ENCODE measurements at regions not wholly inside any gene's neighbourhood (a gene's known extent, or its start where the extent isn't known, plus 50 kb on each side); places are given as distances from the start of the nearest gene placed in this dataset.
A peak's percentile ranks its signal among the peaks of the same experiment; 100 is the strongest.

GRCh38 chr22:27412866-27413445 is 388.6 kb downstream of the MN1 start (continued):
- no peak for TF ChIP-seq ESRRG (CRISPR knock-in tag; IDR thresholded peaks at IDR 0.05)
- TF ChIP-seq, protein P1, sequence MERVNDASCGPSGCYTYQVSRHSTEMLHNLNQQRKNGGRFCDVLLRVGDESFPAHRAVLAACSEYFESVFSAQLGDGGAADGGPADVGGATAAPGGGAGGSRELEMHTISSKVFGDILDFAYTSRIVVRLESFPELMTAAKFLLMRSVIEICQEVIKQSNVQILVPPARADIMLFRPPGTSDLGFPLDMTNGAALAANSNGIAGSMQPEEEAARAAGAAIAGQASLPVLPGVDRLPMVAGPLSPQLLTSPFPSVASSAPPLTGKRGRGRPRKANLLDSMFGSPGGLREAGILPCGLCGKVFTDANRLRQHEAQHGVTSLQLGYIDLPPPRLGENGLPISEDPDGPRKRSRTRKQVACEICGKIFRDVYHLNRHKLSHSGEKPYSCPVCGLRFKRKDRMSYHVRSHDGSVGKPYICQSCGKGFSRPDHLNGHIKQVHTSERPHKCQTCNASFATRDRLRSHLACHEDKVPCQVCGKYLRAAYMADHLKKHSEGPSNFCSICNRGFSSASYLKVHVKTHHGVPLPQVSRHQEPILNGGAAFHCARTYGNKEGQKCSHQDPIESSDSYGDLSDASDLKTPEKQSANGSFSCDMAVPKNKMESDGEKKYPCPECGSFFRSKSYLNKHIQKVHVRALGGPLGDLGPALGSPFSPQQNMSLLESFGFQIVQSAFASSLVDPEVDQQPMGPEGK (CRISPR knock-in tag; IDR thresholded peaks at IDR 0.05; ENCODE audit: borderline replicate concordance), result no peak
- no peak for TF ChIP-seq ZC3H10 (CRISPR knock-in tag; IDR thresholded peaks at IDR 0.05)
- TF ChIP-seq ARNTL (CRISPR knock-in tag; IDR thresholded peaks at IDR 0.05; ENCODE audit: borderline replicate concordance, low read depth), result no peak

DNA sequence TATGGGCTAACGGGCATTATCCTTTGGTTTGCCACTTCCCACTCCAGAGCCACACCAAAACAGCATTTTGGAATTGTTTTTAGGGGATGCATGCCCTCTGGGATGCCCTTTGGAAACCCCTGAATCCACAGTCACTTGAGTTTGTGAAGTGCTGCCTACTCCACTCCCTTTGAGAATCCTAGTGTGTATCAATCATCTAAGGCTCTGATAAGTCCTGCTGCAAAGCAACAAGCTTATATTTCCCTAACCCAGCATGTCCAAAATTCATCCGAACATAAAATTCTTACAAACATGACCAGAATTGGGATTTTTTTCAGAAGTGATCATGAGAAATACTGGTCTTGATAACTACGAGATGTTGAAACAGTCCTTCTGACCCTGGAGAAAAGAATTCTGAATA is 387.9 kb downstream of the MN1 start:
- no peak for ATAC-seq
- TF ChIP-seq ISL1 (CRISPR knock-in tag; IDR thresholded peaks at IDR 0.05), result no peak
- TF ChIP-seq SNAI2 (CRISPR knock-in tag; IDR thresholded peaks at IDR 0.05), result no peak
- no peak for TF ChIP-seq ESRRG (CRISPR knock-in tag; IDR thresholded peaks at IDR 0.05)
- TF ChIP-seq OSR1 (CRISPR knock-in tag; IDR thresholded peaks at IDR 0.05), result no peak
- TF ChIP-seq TOX (CRISPR knock-in tag; IDR thresholded peaks at IDR 0.05; ENCODE audit: borderline replicate concordance), result no peak

GRCh38 chr22:27416511-27417420 is 384.8 kb downstream of the MN1 start:
- TF ChIP-seq ISL1 (CRISPR knock-in tag; IDR thresholded peaks at IDR 0.05), result 0 out of 2 replicates have a peak, but pooled peaks have one; percentile 11
- TF ChIP-seq ZFP3 (CRISPR knock-in tag; IDR thresholded peaks at IDR 0.05), result peak; percentile 93
- no peak for TF ChIP-seq ZFP30 (CRISPR knock-in tag; IDR thresholded peaks at IDR 0.05)
- peak; percentile 62 for ATAC-seq

GRCh38 chr22:27417421-27417814 is 384.1 kb downstream of the MN1 start:
- no peak for ATAC-seq
- TF ChIP-seq, protein P2, sequence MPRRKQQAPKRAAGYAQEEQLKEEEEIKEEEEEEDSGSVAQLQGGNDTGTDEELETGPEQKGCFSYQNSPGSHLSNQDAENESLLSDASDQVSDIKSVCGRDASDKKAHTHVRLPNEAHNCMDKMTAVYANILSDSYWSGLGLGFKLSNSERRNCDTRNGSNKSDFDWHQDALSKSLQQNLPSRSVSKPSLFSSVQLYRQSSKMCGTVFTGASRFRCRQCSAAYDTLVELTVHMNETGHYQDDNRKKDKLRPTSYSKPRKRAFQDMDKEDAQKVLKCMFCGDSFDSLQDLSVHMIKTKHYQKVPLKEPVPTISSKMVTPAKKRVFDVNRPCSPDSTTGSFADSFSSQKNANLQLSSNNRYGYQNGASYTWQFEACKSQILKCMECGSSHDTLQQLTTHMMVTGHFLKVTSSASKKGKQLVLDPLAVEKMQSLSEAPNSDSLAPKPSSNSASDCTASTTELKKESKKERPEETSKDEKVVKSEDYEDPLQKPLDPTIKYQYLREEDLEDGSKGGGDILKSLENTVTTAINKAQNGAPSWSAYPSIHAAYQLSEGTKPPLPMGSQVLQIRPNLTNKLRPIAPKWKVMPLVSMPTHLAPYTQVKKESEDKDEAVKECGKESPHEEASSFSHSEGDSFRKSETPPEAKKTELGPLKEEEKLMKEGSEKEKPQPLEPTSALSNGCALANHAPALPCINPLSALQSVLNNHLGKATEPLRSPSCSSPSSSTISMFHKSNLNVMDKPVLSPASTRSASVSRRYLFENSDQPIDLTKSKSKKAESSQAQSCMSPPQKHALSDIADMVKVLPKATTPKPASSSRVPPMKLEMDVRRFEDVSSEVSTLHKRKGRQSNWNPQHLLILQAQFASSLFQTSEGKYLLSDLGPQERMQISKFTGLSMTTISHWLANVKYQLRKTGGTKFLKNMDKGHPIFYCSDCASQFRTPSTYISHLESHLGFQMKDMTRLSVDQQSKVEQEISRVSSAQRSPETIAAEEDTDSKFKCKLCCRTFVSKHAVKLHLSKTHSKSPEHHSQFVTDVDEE (CRISPR knock-in tag; IDR thresholded peaks at IDR 0.05), result no peak
- no peak for TF ChIP-seq CSRNP3 (CRISPR knock-in tag; IDR thresholded peaks at IDR 0.05)
- no peak for TF ChIP-seq ARNTL (CRISPR knock-in tag; IDR thresholded peaks at IDR 0.05; ENCODE audit: borderline replicate concordance, low read depth)
- TF ChIP-seq, protein P3, sequence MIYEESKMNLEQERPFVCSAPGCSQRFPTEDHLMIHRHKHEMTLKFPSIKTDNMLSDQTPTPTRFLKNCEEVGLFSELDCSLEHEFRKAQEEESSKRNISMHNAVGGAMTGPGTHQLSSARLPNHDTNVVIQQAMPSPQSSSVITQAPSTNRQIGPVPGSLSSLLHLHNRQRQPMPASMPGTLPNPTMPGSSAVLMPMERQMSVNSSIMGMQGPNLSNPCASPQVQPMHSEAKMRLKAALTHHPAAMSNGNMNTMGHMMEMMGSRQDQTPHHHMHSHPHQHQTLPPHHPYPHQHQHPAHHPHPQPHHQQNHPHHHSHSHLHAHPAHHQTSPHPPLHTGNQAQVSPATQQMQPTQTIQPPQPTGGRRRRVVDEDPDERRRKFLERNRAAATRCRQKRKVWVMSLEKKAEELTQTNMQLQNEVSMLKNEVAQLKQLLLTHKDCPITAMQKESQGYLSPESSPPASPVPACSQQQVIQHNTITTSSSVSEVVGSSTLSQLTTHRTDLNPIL (CRISPR knock-in tag; IDR thresholded peaks at IDR 0.05; ENCODE audit: low read depth), result no peak

GRCh38 chr22:27418261-27418660 is 383.3 kb downstream of the MN1 start:
- ATAC-seq, result no peak
- TF ChIP-seq ZFP3 (CRISPR knock-in tag; IDR thresholded peaks at IDR 0.05), result no peak
- no peak for TF ChIP-seq ISL1 (CRISPR knock-in tag; IDR thresholded peaks at IDR 0.05)
- TF ChIP-seq ZFP30 (CRISPR knock-in tag; IDR thresholded peaks at IDR 0.05), result no peak
- TF ChIP-seq TOX (CRISPR knock-in tag; IDR thresholded peaks at IDR 0.05; ENCODE audit: borderline replicate concordance), result no peak
- TF ChIP-seq TCF4 (CRISPR knock-in tag; IDR thresholded peaks at IDR 0.05; ENCODE audit: borderline replicate concordance), result no peak
- TF ChIP-seq ARNTL (CRISPR knock-in tag; IDR thresholded peaks at IDR 0.05; ENCODE audit: borderline replicate concordance, low read depth), result no peak
- TF ChIP-seq, protein P3 (CRISPR knock-in tag; IDR thresholded peaks at IDR 0.05; ENCODE audit: low read depth), result no peak
- TF ChIP-seq, protein P1 (CRISPR knock-in tag; IDR thresholded peaks at IDR 0.05; ENCODE audit: borderline replicate concordance), result no peak
- no peak for TF ChIP-seq BACH2 (CRISPR knock-in tag; IDR thresholded peaks at IDR 0.05; ENCODE audit: borderline replicate concordance)
- TF ChIP-seq ZNF565 (CRISPR knock-in tag; conservative IDR thresholded peaks at IDR 0.05; ENCODE audit: low read depth), result no peak
- TF ChIP-seq ZNF8 (CRISPR knock-in tag; IDR thresholded peaks at IDR 0.05), result no peak
- TF ChIP-seq, protein P4, sequence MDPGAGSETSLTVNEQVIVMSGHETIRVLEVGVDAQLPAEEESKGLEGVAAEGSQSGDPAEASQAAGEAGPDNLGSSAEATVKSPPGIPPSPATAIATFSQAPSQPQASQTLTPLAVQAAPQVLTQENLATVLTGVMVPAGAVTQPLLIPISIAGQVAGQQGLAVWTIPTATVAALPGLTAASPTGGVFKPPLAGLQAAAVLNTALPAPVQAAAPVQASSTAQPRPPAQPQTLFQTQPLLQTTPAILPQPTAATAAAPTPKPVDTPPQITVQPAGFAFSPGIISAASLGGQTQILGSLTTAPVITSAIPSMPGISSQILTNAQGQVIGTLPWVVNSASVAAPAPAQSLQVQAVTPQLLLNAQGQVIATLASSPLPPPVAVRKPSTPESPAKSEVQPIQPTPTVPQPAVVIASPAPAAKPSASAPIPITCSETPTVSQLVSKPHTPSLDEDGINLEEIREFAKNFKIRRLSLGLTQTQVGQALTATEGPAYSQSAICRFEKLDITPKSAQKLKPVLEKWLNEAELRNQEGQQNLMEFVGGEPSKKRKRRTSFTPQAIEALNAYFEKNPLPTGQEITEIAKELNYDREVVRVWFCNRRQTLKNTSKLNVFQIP (CRISPR knock-in tag; IDR thresholded peaks at IDR 0.05; ENCODE audit: borderline replicate concordance, low read depth), result no peak
- TF ChIP-seq PPARA (CRISPR knock-in tag; IDR thresholded peaks at IDR 0.05; ENCODE audit: borderline replicate concordance), result no peak
